ENCODE measurements at regions not wholly inside any gene's neighbourhood (a gene's known extent, or its start where the extent isn't known, plus 50 kb on each side); places are given as distances from the start of the nearest gene placed in this dataset.

GRCh38 chr2:114076961-114077360 lies 187.1 kb downstream of the ACTR3 start:
- Histone ChIP-seq H3K4me3 (no peak overlapping the region), H3K9me3 (no peaks in the 10 kb centered on the region), H3K27me3 (no peaks in the 10 kb centered on the region), H3K27ac (no peak overlapping the region), H3K4me1 (no peaks in the 10 kb centered on the region), H3K36me3 (no peaks in the 10 kb centered on the region)
- WGBS, 2 donors, result 59 to 66% methylated on average over 7 of the region's 7 CpGs
- FAIRE-seq, result no peak
- no peak for ATAC-seq
- DNase-seq, result no peak
- TF ChIP-seq CTCF (IDR thresholded peaks at IDR 0.05), result no peak
- intact Hi-C loops (cut with DNase I), result no loop called here

GRCh38 chr2:114079366-114080004 lies 189.6 kb downstream of the ACTR3 start:
- WGBS, 2 donors, result 74% methylated on average over 10 of the region's 10 CpGs
- H3K4me1 ChIP-seq, result peaks cover 0 to 13% (median 12%) of the 10 kb centered on the region in 3 donors
- no peaks in the 10 kb centered on the region for H3K9me3 ChIP-seq
- TF ChIP-seq CTCF (IDR thresholded peaks at IDR 0.05), result no peak
- no peaks in the 10 kb centered on the region for H3K27me3 ChIP-seq
- no peaks in the 10 kb centered on the region for H3K36me3 ChIP-seq
- ATAC-seq (no peak), DNase-seq (no peak), FAIRE-seq (no peak)
- H3K4me3 ChIP-seq, result no peak overlapping the region
- H3K27ac ChIP-seq, result no peak overlapping the region
- intact Hi-C loops (cut with DNase I), result no loop called here

GRCh38 chr2:114082731-114083433 lies 193.0 kb downstream of the ACTR3 start:
- H3K4me1 ChIP-seq, result peaks cover 0 to 13% (median 12%) of the 10 kb centered on the region in 3 donors
- FAIRE-seq (no peak), ATAC-seq (peak; percentile 74 to 97 (median 94)), DNase-seq (peak in 2 of 6 donors; percentile 19 to 26)
- H3K27me3 ChIP-seq, result no peaks in the 10 kb centered on the region
- no peaks in the 10 kb centered on the region for H3K9me3 ChIP-seq
- intact Hi-C loops (cut with DNase I), result no loop called here
- no peak for TF ChIP-seq CTCF (IDR thresholded peaks at IDR 0.05)
- H3K27ac ChIP-seq, result peak overlapping the region in 1 of 4 donors; percentile 12
- 26 to 28% methylated on average over 7 of the region's 7 CpGs for WGBS, 2 donors
- H3K4me3 ChIP-seq, result no peak overlapping the region
- no peaks in the 10 kb centered on the region for H3K36me3 ChIP-seq

GRCh38 chr2:114083717-114084387 lies 194.0 kb downstream of the ACTR3 start:
- Histone ChIP-seq H3K4me3 (no peak overlapping the region), H3K4me1 (peaks cover 0 to 13% (median 12%) of the 10 kb centered on the region in 3 donors), H3K27me3 (no peaks in the 10 kb centered on the region), H3K27ac (no peak overlapping the region), H3K9me3 (no peaks in the 10 kb centered on the region), H3K36me3 (no peaks in the 10 kb centered on the region)
- FAIRE-seq (no peak), ATAC-seq (no peak), DNase-seq (no peak)
- WGBS, 2 donors, result 62 to 72% methylated on average over 5 of the region's 6 CpGs
- intact Hi-C loops (cut with DNase I), result no loop called here
- no peak for TF ChIP-seq CTCF (IDR thresholded peaks at IDR 0.05)
